ENCODE measurements at regions not wholly inside any gene's neighbourhood (a gene's known extent, or its start where the extent isn't known, plus 50 kb on each side); places are given as distances from the start of the nearest gene placed in this dataset.

DNA sequence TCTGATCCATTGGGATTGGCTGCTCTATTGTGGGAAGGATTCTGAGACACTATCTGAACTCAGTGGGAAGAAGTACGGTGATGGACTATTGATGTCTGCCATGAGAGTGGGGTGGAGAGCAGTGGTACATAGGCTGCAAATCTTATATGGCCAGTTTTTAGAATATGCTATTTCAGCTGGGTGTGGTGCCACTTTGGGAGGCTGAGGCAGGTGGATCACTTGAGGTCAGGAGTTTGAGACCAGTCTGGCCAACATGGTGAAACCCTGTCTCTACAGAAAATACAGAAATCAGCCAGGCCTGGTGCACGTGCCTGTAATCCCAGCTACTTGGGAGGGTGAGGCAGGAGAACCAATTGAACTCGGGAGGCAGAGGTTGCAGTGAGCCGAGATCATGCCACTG is 505.9 kb downstream of the MED13L start:
- CTCF ChIA-PET: interaction anchor here (0.6 to 2.1 kb wide), 9 partner anchors 13 to 1146 kb away, joined by 3 to 11 read pairs (median 4); no protein-coding TSS in a partner anchor
- Histone ChIP-seq H3K9me3 (peaks cover 3% of the 10 kb centered on the region; the same call in 1 of the 3 replicates), H3K4me2 (no peak overlapping the region), H3K27ac (no peak overlapping the region; a peak in 1 of 6 replicates), H3K4me1 (peaks cover 5% of the 10 kb centered on the region; the same call in 1 of the 3 replicates), H3K4me3 (no peak overlapping the region)
- 35% methylated on average over 4 of the region's 4 CpGs for WGBS (ENCODE audit: missing lambda C conversion rate)
- TF ChIP-seq FOXS1 (CRISPR knock-in tag; IDR thresholded peaks at IDR 0.05) (no peak), SMC3 (IDR thresholded peaks at IDR 0.05) (no peak)
- DNase-seq (ENCODE audit: low read depth in 1 of 2, low spot score in 1 of 2) (no peak), FAIRE-seq (no peak), ATAC-seq (0 out of 6 replicates have a peak, but pooled peaks of 1 of the 2 experiments have one; percentile 14)
- POLR2A ChIA-PET: interaction anchor here (0.6 to 1.2 kb wide), 2 partner anchors 58 to 1087 kb away, joined by 6 read pairs; partner anchors contain the start of gene TBX3

- ChIA-PET CTCF (interaction anchor here (0.5 to 2.1 kb wide), 11 partner anchors 12 to 1145 kb away, joined by 3 to 11 read pairs (median 3); no protein-coding TSS in a partner anchor), POLR2A (interaction anchor here (0.5 to 1.2 kb wide), 3 partner anchors 57 to 1087 kb away, joined by 3 to 6 read pairs (median 6); partner anchors contain the start of gene TBX3)
- peaks cover 5% of the 10 kb centered on the region; the same call in 1 of the 3 replicates for H3K4me1 ChIP-seq
- WGBS (ENCODE audit: missing lambda C conversion rate): 38% methylated on average over 1 of the region's 2 CpGs
- H3K4me2 ChIP-seq: no peak overlapping the region
- TF ChIP-seq, protein P1, sequence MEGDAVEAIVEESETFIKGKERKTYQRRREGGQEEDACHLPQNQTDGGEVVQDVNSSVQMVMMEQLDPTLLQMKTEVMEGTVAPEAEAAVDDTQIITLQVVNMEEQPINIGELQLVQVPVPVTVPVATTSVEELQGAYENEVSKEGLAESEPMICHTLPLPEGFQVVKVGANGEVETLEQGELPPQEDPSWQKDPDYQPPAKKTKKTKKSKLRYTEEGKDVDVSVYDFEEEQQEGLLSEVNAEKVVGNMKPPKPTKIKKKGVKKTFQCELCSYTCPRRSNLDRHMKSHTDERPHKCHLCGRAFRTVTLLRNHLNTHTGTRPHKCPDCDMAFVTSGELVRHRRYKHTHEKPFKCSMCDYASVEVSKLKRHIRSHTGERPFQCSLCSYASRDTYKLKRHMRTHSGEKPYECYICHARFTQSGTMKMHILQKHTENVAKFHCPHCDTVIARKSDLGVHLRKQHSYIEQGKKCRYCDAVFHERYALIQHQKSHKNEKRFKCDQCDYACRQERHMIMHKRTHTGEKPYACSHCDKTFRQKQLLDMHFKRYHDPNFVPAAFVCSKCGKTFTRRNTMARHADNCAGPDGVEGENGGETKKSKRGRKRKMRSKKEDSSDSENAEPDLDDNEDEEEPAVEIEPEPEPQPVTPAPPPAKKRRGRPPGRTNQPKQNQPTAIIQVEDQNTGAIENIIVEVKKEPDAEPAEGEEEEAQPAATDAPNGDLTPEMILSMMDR (IDR thresholded peaks at IDR 0.05): peak; percentile 41
- TF ChIP-seq, protein P2, sequence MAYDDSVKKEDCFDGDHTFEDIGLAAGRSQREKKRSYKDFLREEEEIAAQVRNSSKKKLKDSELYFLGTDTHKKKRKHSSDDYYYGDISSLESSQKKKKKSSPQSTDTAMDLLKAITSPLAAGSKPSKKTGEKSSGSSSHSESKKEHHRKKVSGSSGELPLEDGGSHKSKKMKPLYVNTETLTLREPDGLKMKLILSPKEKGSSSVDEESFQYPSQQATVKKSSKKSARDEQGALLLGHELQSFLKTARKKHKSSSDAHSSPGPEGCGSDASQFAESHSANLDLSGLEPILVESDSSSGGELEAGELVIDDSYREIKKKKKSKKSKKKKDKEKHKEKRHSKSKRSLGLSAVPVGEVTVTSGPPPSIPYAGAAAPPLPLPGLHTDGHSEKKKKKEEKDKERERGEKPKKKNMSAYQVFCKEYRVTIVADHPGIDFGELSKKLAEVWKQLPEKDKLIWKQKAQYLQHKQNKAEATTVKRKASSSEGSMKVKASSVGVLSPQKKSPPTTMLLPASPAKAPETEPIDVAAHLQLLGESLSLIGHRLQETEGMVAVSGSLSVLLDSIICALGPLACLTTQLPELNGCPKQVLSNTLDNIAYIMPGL (CRISPR knock-in tag; IDR thresholded peaks at IDR 0.05; ENCODE audit: borderline replicate concordance): no peak
- TF ChIP-seq SMC3 (IDR thresholded peaks at IDR 0.05) (peak; percentile 24; the same call in 2 of the 3 replicates), RAD21 (conservative IDR thresholded peaks at IDR 0.05 in 1 of 2, IDR thresholded peaks at IDR 0.05 in 1 of 2) (peak; percentile 55 to 64)
- ATAC-seq: peak; percentile 78 to 87; a peak in 5 of 6 replicates
- no peak for FAIRE-seq
- DNase-seq (ENCODE audit: low read depth in 1 of 2, low spot score in 1 of 2): peak in 1 of 2 experiments; percentile 51
- H3K4me3 ChIP-seq: no peak overlapping the region
- H3K27ac ChIP-seq: no peak overlapping the region; a peak in 1 of 6 replicates
- peaks cover 3% of the 10 kb centered on the region; the same call in 1 of the 3 replicates for H3K9me3 ChIP-seq
Measured at GRCh38 chr12:115771065-115771464, 506.4 kb downstream of the MED13L start.

DNA sequence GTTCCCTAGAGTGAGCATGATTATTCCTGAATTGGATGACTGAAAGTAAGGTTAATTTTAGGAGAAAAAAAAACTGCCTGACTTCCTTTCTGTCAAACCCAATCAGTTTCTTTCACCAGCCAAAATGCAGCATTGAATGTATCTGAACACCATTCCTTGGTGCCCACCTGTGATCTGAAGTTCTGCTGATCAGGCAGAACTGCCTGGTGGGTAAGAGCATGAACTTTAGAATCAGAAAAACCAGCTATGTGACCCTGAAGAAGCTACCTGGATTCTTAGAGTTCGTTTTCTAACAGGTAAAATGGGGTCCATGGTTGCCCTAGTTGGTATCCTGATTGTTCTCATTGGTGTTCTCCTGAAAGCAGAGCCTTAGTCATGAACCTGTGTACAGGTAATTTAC is 506.9 kb downstream of the MED13L start:
- POLR2A ChIA-PET: interaction anchor here (0.5 to 1.2 kb wide), 2 partner anchors 488 to 1086 kb away, joined by 3 to 6 read pairs; partner anchors contain the start of gene TBX3
- H3K4me1 ChIP-seq: peaks cover 5% of the 10 kb centered on the region; the same call in 1 of the 3 replicates
- WGBS (ENCODE audit: missing lambda C conversion rate): 0% methylated on average over 1 of the region's 1 CpG

DNA sequence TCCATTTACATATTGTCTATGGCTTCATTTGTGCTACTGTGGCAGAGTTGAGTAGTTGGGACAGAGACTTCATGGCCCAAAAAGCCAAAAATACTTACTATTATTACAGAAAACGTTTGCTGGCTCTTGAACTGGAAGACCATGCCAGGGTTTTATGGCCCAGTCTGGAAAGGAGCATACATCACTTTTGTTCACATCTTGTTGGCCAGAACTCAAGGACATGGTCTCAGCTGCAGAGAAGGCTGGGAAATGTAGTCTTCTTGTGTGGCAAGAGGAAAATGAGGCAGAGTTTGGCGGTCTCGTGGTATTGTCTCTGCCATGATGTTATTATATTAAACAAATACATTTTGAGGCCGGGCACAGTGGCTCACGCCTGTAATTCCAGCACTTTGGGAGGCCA is 509.6 kb downstream of the MED13L start:
- CTCF ChIA-PET: interaction anchor here (0.6 kb wide), 1 partner anchor 97 kb away, joined by 3 read pairs; no protein-coding TSS in a partner anchor
- Histone ChIP-seq H3K27ac (no peak overlapping the region), H3K9me3 (peaks cover under 1% of the 10 kb centered on the region; the same call in 1 of the 3 replicates), H3K4me3 (no peak overlapping the region), H3K4me1 (peaks cover 13% of the 10 kb centered on the region; the same call in 2 of the 3 replicates), H3K4me2 (no peak overlapping the region)
- FAIRE-seq: no peak
- POLR2A ChIA-PET: no interaction called here
- no peak for ATAC-seq
- WGBS (ENCODE audit: missing lambda C conversion rate): 27% methylated on average over 5 of the region's 5 CpGs
- TF ChIP-seq MYC (IDR thresholded peaks at IDR 0.05; ENCODE audit: borderline replicate concordance, low read length): no peak
- DNase-seq (ENCODE audit: low read depth in 1 of 2, low spot score in 1 of 2): no peak

More for the DNA sequence above, 506.9 kb downstream of the MED13L start:
- no peak for TF ChIP-seq RNF2 (IDR thresholded peaks at IDR 0.05; ENCODE audit: borderline replicate concordance, low read depth)
- TF ChIP-seq MAFK (IDR thresholded peaks at IDR 0.05; ENCODE audit: partially characterized antibody): peak; percentile 47
- no peak for TF ChIP-seq HOXB5 (CRISPR knock-in tag; IDR thresholded peaks at IDR 0.05)
- no peak for TF ChIP-seq EHMT2 (IDR thresholded peaks at IDR 0.05; ENCODE audit: low read depth)
- DNase-seq (ENCODE audit: low read depth in 1 of 2, low spot score in 1 of 2) (no peak), ATAC-seq (no peak), FAIRE-seq (no peak)
- CTCF ChIA-PET: interaction anchor here (0.5 to 2.1 kb wide), 10 partner anchors 12 to 1145 kb away, joined by 3 to 11 read pairs (median 4); no protein-coding TSS in a partner anchor
- no peak overlapping the region for H3K4me2 ChIP-seq
- no peak overlapping the region for H3K27ac ChIP-seq
- no peak overlapping the region for H3K4me3 ChIP-seq
- peaks cover 3% of the 10 kb centered on the region; the same call in 1 of the 3 replicates for H3K9me3 ChIP-seq

All from A549 (cell line).